A549 (cell line): ENCODE measurements at regions not wholly inside any gene's neighbourhood (a gene's known extent, or its start where the extent isn't known, plus 50 kb on each side); places are given as distances from the start of the nearest gene placed in this dataset.

Experiments
- ATAC-seq, 2 experiments: fragments of 200-7000 bp in 1 of 2; fragments of >200 bp in 1 of 2; cut with Nextera tagmentation in 1 of 2; cut with Tn5 transposase in 1 of 2; 3 replicates each; pipeline versions ENCODE4 v1.8.0 to v1.9.1; 2018 to 2020; ENCODE audit warnings: mild to moderate bottlenecking in 1 of 2, moderate library complexity in 1 of 2
- CTCF ChIA-PET: fragments of 300-600 bp; sonication (Branson Sonifier 250); formaldehyde crosslinking; extraction: SDS; loops from one replicate; lab custom pipeline; 2021; ENCODE audit warnings: antibody characterized with exemption, inconsistent platforms; lab: Yijun Ruan, JAX
- POLR2A ChIA-PET: fragments of 350-600 bp; formaldehyde crosslinking; extraction: SDS; loops from one replicate; lab custom pipeline; 2021; ENCODE audit warnings: antibody characterized with exemption, inconsistent platforms; lab: Yijun Ruan, JAX
- DNase-seq, 2 experiments: peaks; one replicate each; pipeline versions ENCODE4 v3.0.0 to v3.0.0-alpha.2; 2011 to 2016; ENCODE audit warnings: low read depth in 1 of 2, low spot score in 1 of 2
- FAIRE-seq: peaks from 2 replicates; lab custom pipeline; 2011; peaks lifted over from hg19 to GRCh38; lab: Jason Lieb, UNC
- H3K27ac ChIP-seq, 2 experiments: fragments of >200 bp; sonication (Bioruptor Twin); formaldehyde crosslinking; 3 replicates each; pipeline ENCODE4 v1.5.1; 2016 to 2017
- H3K4me1 ChIP-seq: fragments of >200 bp; sonication (Bioruptor Twin); formaldehyde crosslinking; 3 replicates; pipeline ENCODE4 v1.6.1; 2016
- H3K4me2 ChIP-seq: fragments of >200 bp; sonication (Bioruptor Twin); formaldehyde crosslinking; 3 replicates; pipeline ENCODE4 v1.6.1; 2016
- H3K4me3 ChIP-seq: fragments of >200 bp; sonication (Bioruptor Twin); formaldehyde crosslinking; 3 replicates; pipeline ENCODE4 v1.5.1; 2016
- H3K9me3 ChIP-seq: fragments of >200 bp; sonication (Bioruptor Twin); formaldehyde crosslinking; 3 replicates; pipeline ENCODE4 v1.6.1; 2016
- EHMT2 ChIP-seq: fragments of 200-600 bp; sonication (generic); IDR thresholded peaks from 2 replicates; pipeline ENCODE4 v1.6.1; 2016; ENCODE audit warnings: antibody characterized with exemption, low read depth, mild to moderate bottlenecking, moderate library complexity
- ESRRA ChIP-seq: fragments of 150-350 bp; IDR thresholded peaks from 2 replicates; pipeline ENCODE4 v1.6.1; 2014; ENCODE audit warnings: mild to moderate bottlenecking, low read length, borderline replicate concordance
- FOXS1 ChIP-seq: fragments of 250-450 bp; sonication (Bioruptor Pico); IDR thresholded peaks from 2 replicates; pipeline ENCODE4 v1.5.0; 2020; ENCODE audit warnings: mild to moderate bottlenecking, moderate library complexity
- HEYL ChIP-seq: fragments of 250-450 bp; sonication (Bioruptor Pico); IDR thresholded peaks from 2 replicates; pipeline ENCODE4 v1.8.0; 2021; ENCODE audit warnings: mild to moderate bottlenecking, moderate library complexity
- HOXB13 ChIP-seq: fragments of 250-450 bp; sonication (Bioruptor Pico); IDR thresholded peaks from 2 replicates; pipeline ENCODE4 v1.5.0; 2020; ENCODE audit warnings: low read depth, mild to moderate bottlenecking, moderate library complexity
- MYC ChIP-seq: IDR thresholded peaks from 2 replicates; pipeline ENCODE4 v1.6.1; 2012; ENCODE audit warnings: mild to moderate bottlenecking, inconsistent platforms, low read length, improper control_type of control experiment, borderline replicate concordance
- RAD21 ChIP-seq, 2 experiments: fragments of >200 bp in 1 of 2; sonication (Bioruptor Twin) in 1 of 2; formaldehyde crosslinking in 1 of 2; IDR thresholded peaks in 1 of 2; conservative IDR thresholded peaks in 1 of 2; 2 replicates in 1 of 2; 3 replicates in 1 of 2; pipeline ENCODE4 v1.6.1; 2012 to 2018; ENCODE audit warnings: inconsistent platforms in 1 of 2
- RARB ChIP-seq: fragments of 250-450 bp; sonication (Bioruptor Pico); IDR thresholded peaks from 2 replicates; pipeline ENCODE4 v1.8.0; 2021; ENCODE audit warnings: mild to moderate bottlenecking, moderate library complexity
- SREBF2 ChIP-seq: fragments of 450-650 bp; IDR thresholded peaks from 2 replicates; pipeline ENCODE4 v1.6.1; 2014; ENCODE audit warnings: mild to moderate bottlenecking, moderate library complexity
- TFCP2L1 ChIP-seq: fragments of 250-450 bp; sonication (Bioruptor Pico); IDR thresholded peaks from 2 replicates; pipeline ENCODE4 v1.5.0; 2021; ENCODE audit warnings: mild to moderate bottlenecking
- TP53 ChIP-seq: fragments of 250-450 bp; sonication (Bioruptor Pico); IDR thresholded peaks from 2 replicates; pipeline ENCODE4 v1.5.0; 2021; ENCODE audit warnings: mild to moderate bottlenecking, moderate library complexity
- WGBS: methylation state at CpG from one replicate; pipeline ENCODE4 v1.1.6; 2017; ENCODE audit errors: missing lambda C conversion rate; 5-methylcytosine and 5-hydroxymethylcytosine counted together
- TF ChIP-seq, protein P1 (sequence below): IDR thresholded peaks from 2 replicates; pipeline ENCODE4 v1.6.1; 2012
- TF ChIP-seq, protein P2 (sequence below): fragments of >200 bp; sonication (Bioruptor Twin); formaldehyde crosslinking; IDR thresholded peaks from 3 replicates; pipeline ENCODE4 v1.6.1; 2016
- TF ChIP-seq, protein P3 (sequence below): fragments of 250-450 bp; sonication (Bioruptor Pico); IDR thresholded peaks from 2 replicates; pipeline ENCODE4 v1.5.0; 2021; ENCODE audit warnings: mild to moderate bottlenecking, moderate library complexity, borderline replicate concordance
- TF ChIP-seq, protein P4 (sequence below): fragments of 200-600 bp; sonication (generic); IDR thresholded peaks from 2 replicates; pipeline ENCODE4 v1.6.1; 2016; ENCODE audit warnings: antibody characterized with exemption, mild to moderate bottlenecking, moderate library complexity
- TF ChIP-seq, protein P5 (sequence below): fragments of 450-650 bp; IDR thresholded peaks from 2 replicates; pipeline ENCODE4 v1.6.1; 2014; ENCODE audit warnings: antibody characterized with exemption
- TF ChIP-seq, protein P6 (sequence below): fragments of >200 bp; sonication (Bioruptor Twin); formaldehyde crosslinking; IDR thresholded peaks from 3 replicates; pipeline ENCODE4 v1.5.1; 2016

DNA sequence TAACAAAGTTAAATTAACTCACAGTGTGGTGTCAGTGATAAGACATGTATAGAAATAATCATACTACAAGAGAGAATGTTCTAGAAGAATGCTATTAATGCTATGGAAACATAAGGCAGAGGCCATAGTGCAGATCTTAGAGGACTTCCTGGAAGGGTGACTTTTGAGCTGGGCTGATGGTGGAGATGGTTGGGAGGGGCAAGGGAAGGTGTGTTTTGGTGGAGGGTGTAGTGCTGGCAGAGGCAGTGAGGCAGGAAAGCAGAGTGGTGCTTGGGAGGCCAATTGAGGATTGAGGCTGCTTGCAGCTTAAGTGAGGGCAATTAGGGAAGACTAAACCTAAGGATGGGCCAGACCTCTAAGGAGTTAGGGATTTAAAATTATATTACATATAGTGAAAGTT is 58.5 kb upstream of the FNDC1 start:
- ChIA-PET POLR2A (no interaction called here), CTCF (interaction anchor here (0.6 to 1.7 kb wide), 4 partner anchors 18 to 741 kb away, joined by 3 to 4 read pairs (median 4); no protein-coding TSS in a partner anchor)
- no peak for DNase-seq
- no peaks in the 10 kb centered on the region for H3K4me1 ChIP-seq
- no peaks in the 10 kb centered on the region for H3K9me3 ChIP-seq
- ATAC-seq, result no peak
- no peak overlapping the region for H3K4me2 ChIP-seq
- H3K4me3 ChIP-seq, result no peak overlapping the region
- TF ChIP-seq, protein P1, sequence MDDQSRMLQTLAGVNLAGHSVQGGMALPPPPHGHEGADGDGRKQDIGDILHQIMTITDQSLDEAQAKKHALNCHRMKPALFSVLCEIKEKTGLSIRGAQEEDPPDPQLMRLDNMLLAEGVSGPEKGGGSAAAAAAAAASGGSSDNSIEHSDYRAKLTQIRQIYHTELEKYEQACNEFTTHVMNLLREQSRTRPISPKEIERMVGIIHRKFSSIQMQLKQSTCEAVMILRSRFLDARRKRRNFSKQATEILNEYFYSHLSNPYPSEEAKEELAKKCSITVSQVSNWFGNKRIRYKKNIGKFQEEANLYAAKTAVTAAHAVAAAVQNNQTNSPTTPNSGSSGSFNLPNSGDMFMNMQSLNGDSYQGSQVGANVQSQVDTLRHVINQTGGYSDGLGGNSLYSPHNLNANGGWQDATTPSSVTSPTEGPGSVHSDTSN, result no peak
- TF ChIP-seq HOXB13 (CRISPR knock-in tag) (no peak), RARB (CRISPR knock-in tag) (no peak), MYC (no peak), TP53 (CRISPR knock-in tag) (no peak), EHMT2 (no peak), ESRRA (no peak), TFCP2L1 (CRISPR knock-in tag) (no peak), HEYL (CRISPR knock-in tag) (no peak), SREBF2 (no peak)
- TF ChIP-seq, protein P2, sequence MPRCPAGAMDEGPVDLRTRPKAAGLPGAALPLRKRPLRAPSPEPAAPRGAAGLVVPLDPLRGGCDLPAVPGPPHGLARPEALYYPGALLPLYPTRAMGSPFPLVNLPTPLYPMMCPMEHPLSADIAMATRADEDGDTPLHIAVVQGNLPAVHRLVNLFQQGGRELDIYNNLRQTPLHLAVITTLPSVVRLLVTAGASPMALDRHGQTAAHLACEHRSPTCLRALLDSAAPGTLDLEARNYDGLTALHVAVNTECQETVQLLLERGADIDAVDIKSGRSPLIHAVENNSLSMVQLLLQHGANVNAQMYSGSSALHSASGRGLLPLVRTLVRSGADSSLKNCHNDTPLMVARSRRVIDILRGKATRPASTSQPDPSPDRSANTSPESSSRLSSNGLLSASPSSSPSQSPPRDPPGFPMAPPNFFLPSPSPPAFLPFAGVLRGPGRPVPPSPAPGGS, result no peak
- TF ChIP-seq, protein P3, sequence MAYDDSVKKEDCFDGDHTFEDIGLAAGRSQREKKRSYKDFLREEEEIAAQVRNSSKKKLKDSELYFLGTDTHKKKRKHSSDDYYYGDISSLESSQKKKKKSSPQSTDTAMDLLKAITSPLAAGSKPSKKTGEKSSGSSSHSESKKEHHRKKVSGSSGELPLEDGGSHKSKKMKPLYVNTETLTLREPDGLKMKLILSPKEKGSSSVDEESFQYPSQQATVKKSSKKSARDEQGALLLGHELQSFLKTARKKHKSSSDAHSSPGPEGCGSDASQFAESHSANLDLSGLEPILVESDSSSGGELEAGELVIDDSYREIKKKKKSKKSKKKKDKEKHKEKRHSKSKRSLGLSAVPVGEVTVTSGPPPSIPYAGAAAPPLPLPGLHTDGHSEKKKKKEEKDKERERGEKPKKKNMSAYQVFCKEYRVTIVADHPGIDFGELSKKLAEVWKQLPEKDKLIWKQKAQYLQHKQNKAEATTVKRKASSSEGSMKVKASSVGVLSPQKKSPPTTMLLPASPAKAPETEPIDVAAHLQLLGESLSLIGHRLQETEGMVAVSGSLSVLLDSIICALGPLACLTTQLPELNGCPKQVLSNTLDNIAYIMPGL (CRISPR knock-in tag), result no peak
- TF ChIP-seq, protein P4, sequence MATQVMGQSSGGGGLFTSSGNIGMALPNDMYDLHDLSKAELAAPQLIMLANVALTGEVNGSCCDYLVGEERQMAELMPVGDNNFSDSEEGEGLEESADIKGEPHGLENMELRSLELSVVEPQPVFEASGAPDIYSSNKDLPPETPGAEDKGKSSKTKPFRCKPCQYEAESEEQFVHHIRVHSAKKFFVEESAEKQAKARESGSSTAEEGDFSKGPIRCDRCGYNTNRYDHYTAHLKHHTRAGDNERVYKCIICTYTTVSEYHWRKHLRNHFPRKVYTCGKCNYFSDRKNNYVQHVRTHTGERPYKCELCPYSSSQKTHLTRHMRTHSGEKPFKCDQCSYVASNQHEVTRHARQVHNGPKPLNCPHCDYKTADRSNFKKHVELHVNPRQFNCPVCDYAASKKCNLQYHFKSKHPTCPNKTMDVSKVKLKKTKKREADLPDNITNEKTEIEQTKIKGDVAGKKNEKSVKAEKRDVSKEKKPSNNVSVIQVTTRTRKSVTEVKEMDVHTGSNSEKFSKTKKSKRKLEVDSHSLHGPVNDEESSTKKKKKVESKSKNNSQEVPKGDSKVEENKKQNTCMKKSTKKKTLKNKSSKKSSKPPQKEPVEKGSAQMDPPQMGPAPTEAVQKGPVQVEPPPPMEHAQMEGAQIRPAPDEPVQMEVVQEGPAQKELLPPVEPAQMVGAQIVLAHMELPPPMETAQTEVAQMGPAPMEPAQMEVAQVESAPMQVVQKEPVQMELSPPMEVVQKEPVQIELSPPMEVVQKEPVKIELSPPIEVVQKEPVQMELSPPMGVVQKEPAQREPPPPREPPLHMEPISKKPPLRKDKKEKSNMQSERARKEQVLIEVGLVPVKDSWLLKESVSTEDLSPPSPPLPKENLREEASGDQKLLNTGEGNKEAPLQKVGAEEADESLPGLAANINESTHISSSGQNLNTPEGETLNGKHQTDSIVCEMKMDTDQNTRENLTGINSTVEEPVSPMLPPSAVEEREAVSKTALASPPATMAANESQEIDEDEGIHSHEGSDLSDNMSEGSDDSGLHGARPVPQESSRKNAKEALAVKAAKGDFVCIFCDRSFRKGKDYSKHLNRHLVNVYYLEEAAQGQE, result no peak
- TF ChIP-seq, protein P5, sequence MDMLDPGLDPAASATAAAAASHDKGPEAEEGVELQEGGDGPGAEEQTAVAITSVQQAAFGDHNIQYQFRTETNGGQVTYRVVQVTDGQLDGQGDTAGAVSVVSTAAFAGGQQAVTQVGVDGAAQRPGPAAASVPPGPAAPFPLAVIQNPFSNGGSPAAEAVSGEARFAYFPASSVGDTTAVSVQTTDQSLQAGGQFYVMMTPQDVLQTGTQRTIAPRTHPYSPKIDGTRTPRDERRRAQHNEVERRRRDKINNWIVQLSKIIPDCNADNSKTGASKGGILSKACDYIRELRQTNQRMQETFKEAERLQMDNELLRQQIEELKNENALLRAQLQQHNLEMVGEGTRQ, result no peak
- no peak overlapping the region for H3K27ac ChIP-seq
- no peak for FAIRE-seq

DNA sequence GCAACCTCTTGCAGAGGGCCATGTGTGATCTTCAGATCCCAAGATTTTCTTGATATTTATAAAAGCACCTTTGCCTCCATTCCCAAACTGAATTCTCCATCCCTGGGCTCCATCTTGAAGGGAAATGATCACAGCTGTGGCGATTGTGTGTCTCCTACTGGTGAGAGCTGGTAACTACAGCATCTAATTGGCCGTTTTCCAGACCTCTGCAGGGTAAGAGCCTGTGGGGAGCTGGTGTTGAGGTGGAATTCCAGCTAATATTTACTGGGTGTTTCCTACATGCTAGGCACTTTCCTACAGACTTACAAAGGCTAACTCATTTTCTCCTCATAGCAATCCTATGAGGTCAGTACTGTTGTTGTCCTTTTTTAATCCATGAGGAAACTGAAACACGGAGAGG is 59.2 kb upstream of the FNDC1 start:
- FAIRE-seq, result no peak
- no peak overlapping the region for H3K4me3 ChIP-seq
- CTCF ChIA-PET, result interaction anchor here (0.7 to 1.7 kb wide), 7 partner anchors 11 to 101 kb away, joined by 3 to 4 read pairs (median 4); no protein-coding TSS in a partner anchor
- no peaks in the 10 kb centered on the region for H3K4me1 ChIP-seq
- peak; percentile 28 to 49 for DNase-seq
- no peaks in the 10 kb centered on the region for H3K9me3 ChIP-seq
- TF ChIP-seq FOXS1 (CRISPR knock-in tag) (no peak), HEYL (CRISPR knock-in tag) (no peak), RAD21 (conservative IDR thresholded peaks at IDR 0.05 in 1 of 2, IDR thresholded peaks at IDR 0.05 in 1 of 2) (peak in 1 of 2 experiments; percentile 43; a peak in 2 of 5 replicates)
- TF ChIP-seq, protein P6, sequence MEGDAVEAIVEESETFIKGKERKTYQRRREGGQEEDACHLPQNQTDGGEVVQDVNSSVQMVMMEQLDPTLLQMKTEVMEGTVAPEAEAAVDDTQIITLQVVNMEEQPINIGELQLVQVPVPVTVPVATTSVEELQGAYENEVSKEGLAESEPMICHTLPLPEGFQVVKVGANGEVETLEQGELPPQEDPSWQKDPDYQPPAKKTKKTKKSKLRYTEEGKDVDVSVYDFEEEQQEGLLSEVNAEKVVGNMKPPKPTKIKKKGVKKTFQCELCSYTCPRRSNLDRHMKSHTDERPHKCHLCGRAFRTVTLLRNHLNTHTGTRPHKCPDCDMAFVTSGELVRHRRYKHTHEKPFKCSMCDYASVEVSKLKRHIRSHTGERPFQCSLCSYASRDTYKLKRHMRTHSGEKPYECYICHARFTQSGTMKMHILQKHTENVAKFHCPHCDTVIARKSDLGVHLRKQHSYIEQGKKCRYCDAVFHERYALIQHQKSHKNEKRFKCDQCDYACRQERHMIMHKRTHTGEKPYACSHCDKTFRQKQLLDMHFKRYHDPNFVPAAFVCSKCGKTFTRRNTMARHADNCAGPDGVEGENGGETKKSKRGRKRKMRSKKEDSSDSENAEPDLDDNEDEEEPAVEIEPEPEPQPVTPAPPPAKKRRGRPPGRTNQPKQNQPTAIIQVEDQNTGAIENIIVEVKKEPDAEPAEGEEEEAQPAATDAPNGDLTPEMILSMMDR, result peak; percentile 33
- 26% methylated on average over 3 of the region's 3 CpGs for WGBS
- no peak overlapping the region for H3K27ac ChIP-seq
- ATAC-seq, result peak; percentile 67 to 72; a peak in 3 of 6 replicates
- POLR2A ChIA-PET, result no interaction called here
- H3K4me2 ChIP-seq, result no peak overlapping the region
